GM12891 (cell line): ENCODE measurements at regions not wholly inside any gene's neighbourhood (a gene's known extent, or its start where the extent isn't known, plus 50 kb on each side); places are given as distances from the start of the nearest gene placed in this dataset.

ENCODE experiments used
- POLR2A ChIP-seq: IDR thresholded peaks from 2 replicates; pipeline ENCODE4 v1.6.1; 2011; ENCODE audit warnings: low read depth, low read length, control low read depth
- POLR2AphosphoS5 ChIP-seq: IDR thresholded peaks from 2 replicates; pipeline ENCODE4 v1.6.1; 2011; ENCODE audit warnings: low read depth, low read length, control low read depth
- POU2F2 ChIP-seq: IDR thresholded peaks from 2 replicates; pipeline ENCODE4 v1.6.1; 2011; ENCODE audit warnings: low read depth, mild to moderate bottlenecking, control low read depth, low read length, moderate library complexity
- SPI1 ChIP-seq: IDR thresholded peaks from 2 replicates; pipeline ENCODE4 v1.6.1; 2011; ENCODE audit warnings: low read depth, low read length, control low read depth
- TAF1 ChIP-seq: IDR thresholded peaks from 2 replicates; pipeline ENCODE4 v1.6.1; 2011; ENCODE audit warnings: low read depth, low read length, control low read depth

DNA sequence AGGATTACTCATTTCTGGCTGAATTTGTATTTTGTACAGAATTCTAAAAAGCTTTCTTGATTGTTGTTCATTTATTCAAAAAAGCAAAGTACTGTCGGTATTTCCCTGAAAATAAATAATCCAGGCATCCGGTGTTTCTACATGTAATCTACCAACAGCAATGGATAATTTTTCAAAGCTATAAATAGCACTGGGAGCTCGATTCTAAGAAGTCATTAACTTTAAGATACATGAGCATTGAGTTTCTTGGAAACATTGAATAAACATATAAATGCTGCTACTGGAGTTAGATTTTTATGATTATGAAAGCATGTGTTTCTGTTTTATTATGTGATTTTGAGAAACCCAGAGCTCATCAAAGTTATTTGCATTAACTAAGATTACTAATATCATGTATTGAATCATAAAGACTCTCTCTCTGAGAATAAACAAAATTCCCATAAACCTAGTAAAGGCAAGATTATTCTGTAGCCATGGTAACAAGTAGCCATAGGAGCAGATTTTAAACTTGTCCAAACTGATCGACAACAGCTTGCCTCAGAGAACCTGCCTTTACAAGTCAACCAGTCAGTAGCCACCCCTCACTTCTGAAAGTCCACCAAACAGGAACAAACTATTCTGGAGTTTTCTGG lies 197.0 kb downstream of the DRD1 start:
- no peak for TF ChIP-seq TAF1
- TF ChIP-seq POLR2A: no peak
- TF ChIP-seq POLR2AphosphoS5: no peak
- TF ChIP-seq SPI1: no peak
- TF ChIP-seq POU2F2: no peak
